ENCODE measurements at regions not wholly inside any gene's neighbourhood (a gene's known extent, or its start where the extent isn't known, plus 50 kb on each side); places are given as distances from the start of the nearest gene placed in this dataset.

GRCh38 chr4:138669479-138670315 is 345.9 kb upstream of the NOCT start:
- H3K9ac ChIP-seq: no peak overlapping the region
- no peak for TF ChIP-seq CTCF (IDR thresholded peaks at IDR 0.05)

GRCh38 chr4:138668309-138668708 is 347.3 kb upstream of the NOCT start:
- H3K27ac ChIP-seq: no peak overlapping the region
- TF ChIP-seq CTCF (IDR thresholded peaks at IDR 0.05): no peak
- H3K4me1 ChIP-seq: no peaks in the 10 kb centered on the region
- H3K9me3 ChIP-seq (ENCODE audit: control insufficient read depth, low read length): no peaks in the 10 kb centered on the region
- H3K4me2 ChIP-seq (ENCODE audit: low read length): no peak overlapping the region
- no peak overlapping the region for H2AFZ ChIP-seq
- no peaks in the 10 kb centered on the region for H3K79me2 ChIP-seq
- H3K4me3 ChIP-seq (ENCODE audit: low read depth, low read length): no peak overlapping the region
- H3K9ac ChIP-seq: no peak overlapping the region
- no peaks in the 10 kb centered on the region for H3K27me3 ChIP-seq (ENCODE audit: control insufficient read depth, insufficient read depth, low read length)
- no peaks in the 10 kb centered on the region for H3K36me3 ChIP-seq (ENCODE audit: control insufficient read depth, insufficient read depth, low read length)

More at GRCh38 chr4:138669479-138670315, 345.9 kb upstream of the NOCT start:
- Histone ChIP-seq H3K36me3 (ENCODE audit: control insufficient read depth, insufficient read depth, low read length) (no peaks in the 10 kb centered on the region), H3K79me2 (no peaks in the 10 kb centered on the region), H3K4me2 (ENCODE audit: low read length) (no peak overlapping the region), H2AFZ (no peak overlapping the region), H3K27ac (no peak overlapping the region), H3K27me3 (ENCODE audit: control insufficient read depth, insufficient read depth, low read length) (no peaks in the 10 kb centered on the region), H3K4me3 (ENCODE audit: low read depth, low read length) (no peak overlapping the region), H3K4me1 (no peaks in the 10 kb centered on the region), H3K9me3 (ENCODE audit: control insufficient read depth, low read length) (no peaks in the 10 kb centered on the region)

GRCh38 chr4:138666366-138666765 is 349.2 kb upstream of the NOCT start:
- Histone ChIP-seq H3K4me2 (ENCODE audit: low read length) (no peak overlapping the region), H3K36me3 (ENCODE audit: control insufficient read depth, insufficient read depth, low read length) (no peaks in the 10 kb centered on the region), H3K27ac (no peak overlapping the region), H3K9me3 (ENCODE audit: control insufficient read depth, low read length) (no peaks in the 10 kb centered on the region), H3K4me1 (no peaks in the 10 kb centered on the region), H3K9ac (no peak overlapping the region), H2AFZ (no peak overlapping the region), H3K79me2 (no peaks in the 10 kb centered on the region), H3K4me3 (ENCODE audit: low read depth, low read length) (no peak overlapping the region), H3K27me3 (ENCODE audit: control insufficient read depth, insufficient read depth, low read length) (no peaks in the 10 kb centered on the region)
- TF ChIP-seq CTCF (IDR thresholded peaks at IDR 0.05): no peak

GRCh38 chr4:138665851-138666250 is 349.7 kb upstream of the NOCT start:
- no peaks in the 10 kb centered on the region for H3K9me3 ChIP-seq (ENCODE audit: control insufficient read depth, low read length)
- H3K4me1 ChIP-seq: no peaks in the 10 kb centered on the region
- no peak overlapping the region for H2AFZ ChIP-seq
- no peak overlapping the region for H3K27ac ChIP-seq
- no peaks in the 10 kb centered on the region for H3K79me2 ChIP-seq
- no peaks in the 10 kb centered on the region for H3K36me3 ChIP-seq (ENCODE audit: control insufficient read depth, insufficient read depth, low read length)
- no peaks in the 10 kb centered on the region for H3K27me3 ChIP-seq (ENCODE audit: control insufficient read depth, insufficient read depth, low read length)
- TF ChIP-seq CTCF (IDR thresholded peaks at IDR 0.05): no peak
- no peak overlapping the region for H3K4me2 ChIP-seq (ENCODE audit: low read length)
- no peak overlapping the region for H3K4me3 ChIP-seq (ENCODE audit: low read depth, low read length)
- H3K9ac ChIP-seq: no peak overlapping the region

GRCh38 chr4:138663883-138664282 is 351.7 kb upstream of the NOCT start:
- no peak overlapping the region for H3K27ac ChIP-seq
- H3K36me3 ChIP-seq (ENCODE audit: control insufficient read depth, insufficient read depth, low read length): no peaks in the 10 kb centered on the region
- H3K4me3 ChIP-seq (ENCODE audit: low read depth, low read length): no peak overlapping the region
- H3K4me1 ChIP-seq: no peaks in the 10 kb centered on the region
- no peaks in the 10 kb centered on the region for H3K9me3 ChIP-seq (ENCODE audit: control insufficient read depth, low read length)
- TF ChIP-seq CTCF (IDR thresholded peaks at IDR 0.05): no peak
- no peaks in the 10 kb centered on the region for H3K27me3 ChIP-seq (ENCODE audit: control insufficient read depth, insufficient read depth, low read length)
- no peaks in the 10 kb centered on the region for H3K79me2 ChIP-seq
- no peak overlapping the region for H2AFZ ChIP-seq
- no peak overlapping the region for H3K4me2 ChIP-seq (ENCODE audit: low read length)
- no peak overlapping the region for H3K9ac ChIP-seq

Data from parathyroid adenoma (tissue), 2 donors.